ENCODE measurements at regions not wholly inside any gene's neighbourhood (a gene's known extent, or its start where the extent isn't known, plus 50 kb on each side); places are given as distances from the start of the nearest gene placed in this dataset.
"Not testable (repeated sequence)": the region's sequence is repeated elsewhere in the genome, so short reads cannot be mapped to it uniquely, and the experiment has no call there.

- TF ChIP-seq CTCF (IDR thresholded peaks at IDR 0.05); POLR2AphosphoS5 (IDR thresholded peaks at IDR 0.05); POLR2A (IDR thresholded peaks at IDR 0.05; ENCODE audit: low read depth): not testable (repeated sequence)
Observed at GRCh38 chrY:18608205-18608604, 61.7 kb downstream of the HSFY1 start.
